DMS 273 (cell line): ENCODE measurements at regions not wholly inside any gene's neighbourhood (a gene's known extent, or its start where the extent isn't known, plus 50 kb on each side); places are given as distances from the start of the nearest gene placed in this dataset.
A peak's percentile ranks its signal among the peaks of the same experiment; 100 is the strongest.

Experiments used
- DNase-seq: peaks from one replicate; lab custom pipeline; 2025; ENCODE audit not compliant: unreplicated experiment; lab: John Stamatoyannopoulos, UW

DNA sequence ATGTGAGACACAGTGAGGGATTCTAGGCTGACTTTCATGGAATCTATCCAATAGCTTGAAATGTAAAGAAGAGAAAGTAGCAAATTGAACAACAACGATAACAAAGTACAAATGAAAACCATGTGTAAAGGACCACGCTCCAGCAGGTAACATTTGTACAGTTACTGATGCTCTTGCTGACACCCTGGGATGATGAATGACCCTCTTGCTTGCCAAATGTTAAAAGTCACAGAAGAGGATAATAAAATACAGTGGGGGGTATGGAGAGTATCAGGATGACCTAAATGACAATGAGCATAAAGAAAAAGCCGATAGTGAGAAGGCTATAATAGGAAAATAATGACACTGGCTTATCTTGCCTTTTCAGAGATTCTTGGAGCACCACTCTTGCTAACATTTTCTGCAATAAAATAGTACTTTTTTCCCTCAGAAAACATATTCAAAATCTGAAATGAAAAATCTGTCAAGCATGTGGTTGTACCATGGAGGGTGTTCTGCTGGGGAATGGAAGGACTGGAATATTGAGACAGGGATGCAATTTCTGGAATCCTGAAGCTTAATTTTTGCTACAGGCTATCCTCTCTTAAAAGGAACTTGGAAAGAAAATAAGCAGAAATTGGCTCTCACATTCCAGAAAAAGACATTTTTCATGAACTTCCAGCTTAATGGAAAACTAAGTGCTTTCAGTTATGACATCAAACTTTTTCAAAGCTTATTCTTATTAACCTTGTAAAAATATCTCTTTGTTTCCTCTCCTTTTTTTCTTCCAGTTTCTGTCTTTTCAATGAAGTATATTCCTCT is 303.2 kb upstream of the GHITM start:
- DNase-seq = no peak

DNA sequence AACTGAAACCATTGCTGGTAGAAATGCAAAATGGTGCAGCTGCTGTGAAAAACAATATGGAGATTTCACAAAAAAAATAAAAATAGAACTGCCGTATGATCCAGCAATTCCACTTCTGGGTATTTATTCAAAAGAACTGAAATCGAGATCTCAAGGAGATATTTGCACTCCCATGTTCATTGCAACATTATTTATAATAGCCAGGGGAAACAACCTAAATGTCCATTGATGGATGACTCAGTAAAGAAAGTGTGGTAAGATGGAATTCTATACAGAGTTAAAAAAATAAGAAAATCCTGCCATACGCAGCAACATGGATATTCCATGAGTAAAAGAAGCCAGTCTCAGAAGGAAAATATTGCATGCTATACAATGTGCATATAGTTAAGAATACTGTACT is 290.6 kb upstream of the GHITM start:
- DNase-seq = no peak

DNA sequence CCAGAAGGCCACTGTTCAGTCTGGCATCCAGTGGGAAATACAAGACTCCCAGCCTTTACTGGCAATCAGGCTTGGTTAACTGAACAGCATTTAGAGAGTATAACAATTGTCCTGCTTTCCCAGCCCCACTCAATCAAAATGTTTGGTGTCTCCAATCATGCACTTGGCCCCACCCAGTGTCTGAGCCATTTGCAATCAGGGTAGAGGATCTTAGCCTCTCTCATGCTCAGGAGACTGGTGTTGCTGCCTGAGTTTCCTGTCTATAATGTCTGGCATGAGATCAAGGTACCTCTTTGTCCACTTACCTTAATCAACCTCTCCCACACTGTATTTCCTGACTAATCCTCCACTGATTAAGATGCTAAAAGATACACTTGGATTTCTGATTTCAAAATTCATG is 290.2 kb upstream of the GHITM start:
- no peak for DNase-seq

DNA sequence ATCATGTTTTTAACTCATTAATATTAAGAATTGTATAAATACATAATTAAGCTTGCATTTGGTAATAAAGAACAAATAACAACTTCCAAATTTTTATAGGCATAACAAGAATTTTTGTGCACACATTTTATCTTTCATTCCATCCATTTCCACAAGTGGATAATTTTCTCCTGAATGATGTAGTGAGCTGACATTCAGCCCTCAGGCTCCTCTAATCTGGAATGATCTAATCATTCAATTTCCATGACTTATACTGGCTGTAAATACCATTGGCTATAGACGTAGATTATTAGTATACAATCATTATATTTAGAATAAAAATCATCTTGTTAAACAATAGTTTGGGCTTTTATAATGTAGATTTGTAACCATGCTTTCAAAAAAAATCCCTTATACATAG is 287.2 kb upstream of the GHITM start:
- DNase-seq = no peak

DNA sequence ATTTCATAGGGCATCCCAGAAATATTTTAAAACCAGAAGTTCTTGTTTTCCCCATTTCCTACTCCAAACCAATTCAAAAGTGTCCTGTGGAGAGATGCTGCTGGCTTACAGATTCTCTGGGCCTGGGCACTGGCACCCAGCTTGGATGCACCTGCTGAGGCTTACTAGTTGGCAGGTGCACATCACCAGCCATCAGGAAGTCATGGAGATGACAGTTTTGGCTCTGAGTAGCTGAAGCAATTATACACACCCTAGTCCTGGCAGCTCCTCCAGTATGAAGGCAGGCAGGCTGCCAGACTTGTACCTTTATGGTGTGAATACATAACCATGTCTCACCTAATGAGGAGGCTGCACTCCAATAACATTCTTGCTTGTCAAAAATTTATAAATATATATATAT is 276.6 kb upstream of the GHITM start:
- no peak for DNase-seq

DNA sequence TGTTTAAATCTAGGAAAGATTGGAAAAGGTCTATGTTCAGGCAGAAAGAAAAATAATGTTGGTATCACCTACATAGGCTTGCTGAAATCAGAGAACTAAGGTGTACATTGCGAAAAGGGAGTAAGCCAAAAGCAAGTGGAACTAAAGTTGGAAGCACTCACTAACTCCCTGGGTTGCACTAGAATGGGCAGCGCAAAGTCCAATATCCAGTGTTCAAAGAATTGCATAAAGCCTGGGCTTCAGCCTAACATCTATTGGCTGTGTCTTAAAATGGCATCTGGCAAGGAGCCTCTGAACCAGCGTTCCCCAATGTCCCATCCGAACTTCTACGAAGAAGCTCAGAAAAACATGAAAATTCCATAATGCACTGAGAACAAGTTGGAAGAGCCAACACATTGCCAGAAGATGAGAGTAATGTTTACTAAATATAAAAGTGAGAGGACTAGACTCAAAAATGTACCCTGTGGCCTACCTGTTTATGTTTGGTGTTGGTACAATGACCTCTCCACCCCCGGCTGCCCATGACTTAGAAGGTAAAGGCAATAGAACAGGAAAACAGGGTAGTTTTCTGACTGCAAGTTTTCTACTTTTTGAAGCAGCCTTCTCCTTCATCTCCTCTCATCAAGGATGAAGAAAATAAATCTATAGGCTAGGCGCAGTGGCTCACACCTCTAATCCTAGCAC is 275.9 kb upstream of the GHITM start:
- DNase-seq = no peak

DNA sequence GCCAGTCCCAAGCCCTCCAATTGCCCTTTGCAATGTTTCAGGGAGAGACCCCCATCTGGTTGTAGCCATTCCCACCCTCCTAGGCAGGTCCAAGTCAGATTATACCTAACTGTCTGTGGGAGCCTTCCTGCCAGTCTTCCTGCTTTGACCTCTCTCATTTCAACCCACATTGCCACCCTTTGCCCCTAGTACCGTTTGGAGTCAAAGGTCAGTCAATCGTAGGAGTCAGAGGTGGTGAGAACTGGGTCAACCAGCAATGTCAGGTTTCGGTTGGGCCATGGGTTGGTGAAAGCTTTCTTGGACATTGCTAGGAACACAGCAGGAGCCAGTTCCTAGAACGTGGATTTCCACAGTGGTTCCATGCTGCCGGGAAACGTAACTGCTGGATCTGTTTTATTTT is 269.4 kb upstream of the GHITM start:
- no peak for DNase-seq

DNA sequence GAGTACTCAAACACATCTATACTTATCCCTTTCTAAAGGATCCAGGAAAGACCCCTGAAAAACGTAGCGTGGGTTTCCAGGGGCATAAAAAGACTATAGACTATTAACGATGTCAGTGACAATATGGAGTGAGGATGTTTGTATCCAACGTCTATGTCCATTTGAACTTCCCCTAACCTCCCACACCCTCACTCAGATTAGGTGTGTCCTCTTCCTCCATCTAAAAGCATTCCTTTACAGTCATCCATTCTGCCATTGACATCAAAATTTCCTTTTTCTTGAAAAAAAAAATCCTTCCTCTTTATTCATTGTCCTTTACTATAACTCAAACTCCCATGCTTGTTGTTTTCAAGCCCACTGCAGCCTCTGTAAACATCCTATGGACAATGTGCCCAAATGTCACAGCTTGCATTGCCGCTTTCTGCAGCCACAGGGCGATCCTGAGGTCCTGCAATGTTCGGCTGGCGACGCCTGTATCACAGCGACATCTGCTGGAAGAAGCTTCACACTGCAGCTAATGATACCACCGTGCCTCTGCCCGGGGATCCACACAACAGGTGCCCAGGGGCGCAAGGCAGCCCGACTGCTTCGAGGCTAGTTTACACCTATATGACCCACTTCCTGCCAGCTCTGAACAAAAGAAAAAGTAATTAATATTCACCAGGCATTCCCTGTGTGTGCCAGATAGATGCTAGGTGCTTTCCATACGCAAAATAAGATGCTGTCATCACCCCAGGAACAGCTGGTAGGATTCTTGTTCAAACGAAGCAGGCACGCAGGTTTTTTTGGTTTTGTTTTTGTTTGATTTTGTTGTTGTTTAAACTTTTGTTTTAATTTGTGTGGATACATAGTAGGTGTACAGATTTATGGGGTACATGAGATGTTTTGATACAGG is 267.9 kb upstream of the GHITM start:
- DNase-seq = peak; percentile 82

DNA sequence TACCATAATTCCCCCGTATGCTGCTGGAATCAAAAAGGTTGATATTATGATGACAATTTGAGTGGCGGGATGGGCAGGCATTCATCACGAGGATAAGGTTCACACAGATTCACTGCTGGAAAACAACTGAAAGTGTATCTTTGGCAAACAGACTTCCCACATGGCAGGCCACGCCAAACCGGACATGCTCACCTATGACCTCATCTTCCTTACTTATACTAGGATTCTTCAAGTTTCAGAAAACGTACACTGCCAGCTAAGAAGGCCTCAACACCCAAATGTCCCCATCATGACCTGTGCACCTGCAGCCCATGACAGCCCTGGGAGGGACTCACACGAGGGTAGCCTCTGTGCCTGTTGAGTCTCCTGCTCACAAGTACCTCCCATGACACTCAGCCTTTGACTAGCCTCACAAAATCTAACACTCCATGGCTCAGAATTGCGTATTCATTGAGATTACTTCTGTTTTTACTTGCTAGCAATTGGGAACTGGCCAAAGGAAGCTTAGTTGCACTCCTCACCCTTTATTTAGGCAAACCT is 259.0 kb upstream of the GHITM start:
- no peak for DNase-seq

DNA sequence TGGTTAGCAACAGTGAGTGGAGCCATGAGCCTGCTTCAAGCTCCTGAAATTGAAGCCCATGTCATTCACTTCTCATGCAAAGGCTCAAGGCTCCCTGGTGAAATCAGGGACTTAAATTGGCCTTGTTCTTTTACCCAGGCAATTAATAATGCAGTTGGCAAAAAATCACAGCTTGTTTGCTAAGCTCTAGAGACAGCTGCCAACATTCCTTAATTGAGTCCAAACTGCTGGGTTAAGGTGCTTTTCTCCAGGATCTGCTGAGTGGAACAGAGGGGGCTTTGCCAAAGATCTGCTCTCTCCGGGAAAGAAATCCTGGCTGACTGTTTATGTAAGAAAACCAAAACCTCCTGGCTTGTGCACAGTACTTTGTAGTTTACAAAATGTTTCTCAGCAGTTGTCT is 257.6 kb upstream of the GHITM start:
- DNase-seq = peak; percentile 66

DNA sequence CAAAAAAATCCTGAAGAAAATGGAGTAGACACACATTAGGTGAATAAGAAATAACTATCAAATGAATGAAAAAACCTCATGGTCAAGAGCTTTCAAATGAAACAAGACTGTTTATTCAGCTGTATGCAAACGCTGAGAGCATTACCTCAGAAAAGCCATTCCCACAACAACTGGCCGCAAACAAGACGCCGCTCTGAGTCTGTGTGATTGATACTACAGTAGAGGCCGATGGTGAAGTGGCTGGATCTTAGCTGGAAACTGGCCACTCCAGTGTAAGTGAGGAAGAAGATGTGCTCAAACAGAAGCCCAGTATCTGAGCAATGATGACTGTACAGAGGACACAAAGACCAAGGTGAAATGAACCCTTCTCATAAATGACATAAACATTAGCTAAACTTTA is 252.4 kb upstream of the GHITM start:
- no peak for DNase-seq

DNA sequence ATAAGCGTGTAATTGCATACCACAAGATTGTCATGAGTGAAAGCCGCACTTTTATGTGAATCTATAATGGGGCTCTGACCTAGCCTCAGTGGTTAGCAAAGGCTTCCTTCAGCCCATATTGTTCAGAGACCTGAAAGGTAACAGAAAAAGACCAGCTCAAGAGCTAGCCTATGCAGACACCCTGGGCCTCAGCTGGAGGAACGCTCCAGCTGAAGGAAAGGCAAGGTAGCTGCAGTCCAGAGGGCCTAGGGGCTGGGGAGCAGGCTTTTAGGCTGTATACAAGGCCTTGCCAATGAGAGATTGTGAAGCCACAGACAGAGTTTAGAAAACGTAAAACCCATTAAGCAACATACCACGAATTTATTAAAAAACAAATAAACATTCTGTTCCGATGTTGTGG is 246.6 kb upstream of the GHITM start:
- DNase-seq = no peak

DNA sequence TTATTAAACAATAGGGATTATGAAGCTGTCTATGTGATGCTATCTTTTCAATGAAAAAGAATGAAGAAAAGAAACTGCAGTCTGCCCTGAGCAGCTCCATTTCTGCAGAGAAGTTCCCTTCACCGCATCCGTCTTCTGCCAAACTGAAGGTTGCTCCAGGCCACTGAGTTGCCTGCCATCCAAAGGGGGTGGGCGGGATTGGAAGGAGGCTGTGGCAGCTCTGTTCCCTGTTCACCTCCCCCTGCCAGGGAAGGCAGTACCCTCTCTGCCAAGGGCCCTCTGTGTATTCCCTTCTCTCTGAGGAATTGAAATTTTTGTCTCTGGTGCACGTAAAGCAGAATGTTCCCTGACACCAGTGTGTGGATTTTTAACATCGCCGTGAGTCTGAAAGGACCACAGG is 243.1 kb upstream of the GHITM start:
- DNase-seq = no peak

DNA sequence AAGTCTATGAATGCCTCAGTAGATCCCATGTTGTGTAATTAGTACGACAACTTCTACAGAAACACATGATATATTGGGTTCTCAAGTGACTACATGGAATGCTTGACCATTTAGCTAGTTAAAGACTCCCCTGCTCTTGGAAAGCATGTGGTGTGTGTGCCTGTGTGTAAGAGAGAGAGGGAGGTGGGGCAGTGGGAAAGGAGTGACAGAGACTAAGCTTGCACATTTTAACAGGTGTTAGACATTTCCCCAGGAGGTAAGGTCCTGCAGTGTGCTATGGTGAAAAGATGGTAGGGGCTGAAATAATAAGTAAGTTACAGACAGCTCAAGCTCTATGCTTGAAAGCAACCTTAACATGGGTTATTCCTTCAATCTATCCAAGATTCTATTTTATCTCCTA is 241.7 kb upstream of the GHITM start:
- DNase-seq = no peak

DNA sequence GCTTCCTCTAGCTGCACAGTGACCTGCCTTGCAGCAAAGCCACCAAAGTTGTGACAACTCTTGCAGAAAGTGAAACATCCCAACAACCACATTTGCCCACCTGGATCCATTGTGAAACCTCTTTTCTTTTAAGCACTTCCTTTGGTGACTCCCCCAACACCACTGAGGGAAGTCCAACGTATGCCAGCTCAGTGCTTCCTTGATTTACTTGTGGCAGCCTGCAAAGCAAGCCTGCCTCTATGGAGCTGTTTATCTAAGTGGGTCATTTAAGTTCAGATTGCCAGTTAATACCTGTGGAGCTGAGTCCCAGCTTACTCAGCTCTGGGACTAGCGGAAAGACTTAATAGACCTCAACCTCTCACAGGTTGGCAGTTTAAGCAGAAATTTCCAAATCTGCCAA is 230.8 kb upstream of the GHITM start:
- DNase-seq = no peak

DNA sequence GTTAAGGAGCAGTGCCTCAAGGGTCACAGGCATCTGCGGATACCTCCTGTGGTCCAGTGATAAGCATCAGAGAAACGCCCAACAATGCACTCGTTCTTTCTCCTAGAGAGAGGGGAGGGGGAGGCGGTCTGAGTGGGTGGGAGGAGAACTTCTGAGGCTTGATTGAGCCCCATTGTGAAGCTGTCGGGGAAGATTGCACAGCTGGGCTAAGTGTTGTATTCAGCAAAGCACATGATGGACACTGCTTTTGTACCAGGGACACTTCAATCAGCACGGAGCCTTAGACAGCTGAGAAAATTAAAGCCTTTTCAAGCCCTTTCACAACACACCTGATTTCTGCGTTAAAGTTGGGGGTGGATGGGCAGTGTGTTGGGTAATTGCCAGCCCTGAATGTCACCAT is 230.3 kb upstream of the GHITM start:
- DNase-seq = no peak

DNA sequence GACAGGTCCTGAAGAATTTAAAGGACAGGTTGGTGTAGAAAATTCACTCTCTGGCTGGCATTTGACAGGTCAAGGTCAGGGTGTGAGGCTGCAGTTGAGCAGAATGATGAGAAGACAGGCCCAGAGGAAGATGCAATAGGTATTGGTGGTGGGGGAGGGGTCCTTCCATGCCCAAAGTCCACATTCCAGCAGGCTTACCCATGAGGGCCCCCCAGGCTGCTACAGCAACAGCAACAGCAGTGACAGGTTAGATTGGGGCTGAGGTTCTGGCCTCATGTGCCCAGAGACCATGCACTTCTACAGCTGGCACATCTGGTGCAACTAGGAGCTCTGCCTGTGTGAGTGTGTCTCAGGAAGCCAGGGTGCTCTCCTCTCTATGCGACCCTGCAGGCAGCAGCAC is 223.5 kb upstream of the GHITM start:
- DNase-seq = no peak

DNA sequence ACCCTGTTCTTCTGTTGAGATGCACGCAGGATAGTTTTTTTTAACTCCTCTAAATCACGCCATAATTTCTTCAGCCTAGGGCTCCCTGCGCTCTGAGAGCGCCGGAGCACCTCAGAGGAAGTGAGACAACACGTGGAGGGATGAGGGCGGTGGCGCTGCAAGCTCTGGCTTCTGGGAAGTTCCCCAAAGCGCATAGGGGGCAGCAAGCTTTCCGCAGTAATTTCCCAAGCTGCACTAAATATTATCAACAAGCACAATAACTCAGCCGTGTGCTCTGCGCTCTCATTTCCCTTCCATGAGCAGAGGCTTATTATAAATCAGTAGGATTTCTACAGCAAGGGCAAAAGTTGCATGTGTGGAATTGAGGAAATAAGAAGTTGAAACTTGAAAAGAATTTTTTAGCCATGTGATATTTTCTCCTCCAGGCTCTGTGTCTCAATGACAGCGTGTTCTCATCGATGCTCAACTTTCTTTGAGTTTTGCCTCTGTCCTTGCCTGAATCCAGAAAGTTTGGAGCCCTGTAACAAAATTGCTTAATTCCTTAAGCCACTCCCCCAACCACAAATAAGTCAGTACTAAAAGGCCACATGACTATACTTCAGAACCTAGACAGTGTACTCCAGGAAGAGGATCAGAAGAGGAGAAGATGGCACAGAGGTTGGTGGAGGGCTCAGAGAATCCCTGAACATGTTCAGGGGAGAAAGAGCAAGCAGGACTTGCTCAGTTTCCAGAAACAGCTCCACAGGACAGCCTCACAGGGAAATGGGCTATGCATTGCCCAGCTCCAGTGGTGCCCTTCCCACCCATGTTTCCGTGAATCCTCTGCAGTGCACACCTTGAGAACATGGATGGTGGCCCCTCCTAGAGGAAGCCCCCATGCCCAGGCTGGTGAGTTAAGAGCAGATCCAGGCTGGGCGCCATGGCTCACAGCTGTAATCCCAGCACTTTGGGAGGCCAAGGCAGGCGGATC is 221.5 kb upstream of the GHITM start:
- no peak for DNase-seq

DNA sequence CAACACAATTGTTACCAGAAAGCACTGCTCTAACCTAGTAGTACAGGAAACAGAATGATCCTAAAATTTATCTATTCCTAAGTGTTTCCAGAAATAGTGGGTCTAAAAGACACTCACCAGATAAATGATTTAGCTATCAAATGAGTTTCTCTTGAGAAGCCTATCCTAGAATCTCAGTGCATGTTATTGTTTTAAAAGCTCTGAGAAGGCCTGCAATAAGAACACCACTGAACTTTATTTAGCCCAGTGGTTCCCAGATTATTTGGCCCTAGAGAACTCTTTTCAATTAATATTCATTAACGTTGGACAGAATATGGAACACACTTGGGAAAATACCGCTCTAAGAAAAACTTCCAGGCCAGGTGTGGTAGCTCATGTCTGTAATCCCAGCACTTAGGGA is 220.1 kb upstream of the GHITM start:
- no peak for DNase-seq
